Retinal pigment epithelial cell (primary cell): ENCODE measurements at regions not wholly inside any gene's neighbourhood (a gene's known extent, or its start where the extent isn't known, plus 50 kb on each side); places are given as distances from the start of the nearest gene placed in this dataset.

ENCODE experiments used
- DNase-seq: peaks from one replicate; pipeline ENCODE4 v3.0.0-alpha.2; 2010; ENCODE audit warnings: low read depth
- H3K4me3 ChIP-seq: 2 replicates; pipeline ENCODE4 v1.5.1; 2011; ENCODE audit warnings: mild to moderate bottlenecking, low read length, control low read depth, moderate library complexity
- CTCF ChIP-seq: conservative IDR thresholded peaks from 2 replicates; pipeline ENCODE4 v1.5.1; 2011; ENCODE audit warnings: low read depth, low read length, control low read depth, inconsistent platforms

- TF ChIP-seq CTCF, result peak; percentile 33
- no peak overlapping the region for H3K4me3 ChIP-seq
- no peak for DNase-seq
These were observed 383.1 kb downstream of the KCNJ2 start for GRCh38 chr17:70552230-70552981.

GRCh38 chr17:70552982-70553334, 383.6 kb downstream of the KCNJ2 start:
- no peak for TF ChIP-seq CTCF
- no peak for DNase-seq
- no peak overlapping the region for H3K4me3 ChIP-seq

- TF ChIP-seq CTCF, result no peak
- H3K4me3 ChIP-seq, result no peak overlapping the region
- DNase-seq, result no peak
These were observed 386.4 kb downstream of the KCNJ2 start for GRCh38 chr17:70555723-70556122.

- H3K4me3 ChIP-seq, result no peak overlapping the region
- TF ChIP-seq CTCF, result no peak
- peak; percentile 34 for DNase-seq
These were observed 389.5 kb downstream of the KCNJ2 start for GRCh38 chr17:70558821-70559220.

GRCh38 chr17:70560471-70560870, 391.1 kb downstream of the KCNJ2 start:
- H3K4me3 ChIP-seq, result no peak overlapping the region
- no peak for TF ChIP-seq CTCF
- DNase-seq, result no peak

- TF ChIP-seq CTCF, result no peak
- H3K4me3 ChIP-seq, result no peak overlapping the region
- no peak for DNase-seq
These were observed 392.8 kb downstream of the KCNJ2 start for GRCh38 chr17:70562137-70562536.

- DNase-seq, result peak; percentile 81
- no peak for TF ChIP-seq CTCF
- no peak overlapping the region for H3K4me3 ChIP-seq
These were observed 394.0 kb downstream of the KCNJ2 start for GRCh38 chr17:70563281-70563820.
